ENCODE measurements at regions not wholly inside any gene's neighbourhood (a gene's known extent, or its start where the extent isn't known, plus 50 kb on each side); places are given as distances from the start of the nearest gene placed in this dataset.

DNA sequence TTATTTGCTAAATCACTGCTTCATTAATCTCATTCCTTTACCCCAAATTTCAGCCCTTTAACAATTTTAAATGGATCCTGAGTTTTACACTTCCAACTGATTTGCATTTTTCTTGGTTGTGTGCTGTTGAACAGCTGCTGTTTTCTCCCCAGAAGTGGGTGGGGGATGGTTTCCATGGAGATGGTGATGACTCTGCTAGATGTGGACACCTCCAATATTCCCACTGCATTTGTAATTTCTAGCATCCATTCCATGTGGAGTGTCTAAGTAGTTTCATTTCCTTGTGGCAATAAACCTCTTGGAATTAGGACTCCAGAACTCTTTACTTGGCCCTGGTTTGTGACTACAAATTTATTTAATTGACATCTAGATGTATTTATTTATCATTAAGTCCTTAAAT lies 330.4 kb downstream of the GBA3 start:
- TF ChIP-seq, protein P1, sequence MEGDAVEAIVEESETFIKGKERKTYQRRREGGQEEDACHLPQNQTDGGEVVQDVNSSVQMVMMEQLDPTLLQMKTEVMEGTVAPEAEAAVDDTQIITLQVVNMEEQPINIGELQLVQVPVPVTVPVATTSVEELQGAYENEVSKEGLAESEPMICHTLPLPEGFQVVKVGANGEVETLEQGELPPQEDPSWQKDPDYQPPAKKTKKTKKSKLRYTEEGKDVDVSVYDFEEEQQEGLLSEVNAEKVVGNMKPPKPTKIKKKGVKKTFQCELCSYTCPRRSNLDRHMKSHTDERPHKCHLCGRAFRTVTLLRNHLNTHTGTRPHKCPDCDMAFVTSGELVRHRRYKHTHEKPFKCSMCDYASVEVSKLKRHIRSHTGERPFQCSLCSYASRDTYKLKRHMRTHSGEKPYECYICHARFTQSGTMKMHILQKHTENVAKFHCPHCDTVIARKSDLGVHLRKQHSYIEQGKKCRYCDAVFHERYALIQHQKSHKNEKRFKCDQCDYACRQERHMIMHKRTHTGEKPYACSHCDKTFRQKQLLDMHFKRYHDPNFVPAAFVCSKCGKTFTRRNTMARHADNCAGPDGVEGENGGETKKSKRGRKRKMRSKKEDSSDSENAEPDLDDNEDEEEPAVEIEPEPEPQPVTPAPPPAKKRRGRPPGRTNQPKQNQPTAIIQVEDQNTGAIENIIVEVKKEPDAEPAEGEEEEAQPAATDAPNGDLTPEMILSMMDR (IDR thresholded peaks at IDR 0.05): no peak
- no peak for TF ChIP-seq POLR2A (IDR thresholded peaks at IDR 0.05)
